HepG2 (cell line): ENCODE measurements at regions not wholly inside any gene's neighbourhood (a gene's known extent, or its start where the extent isn't known, plus 50 kb on each side); places are given as distances from the start of the nearest gene placed in this dataset.

Source experiments
- GLMP ChIP-seq: sonication (generic); formaldehyde crosslinking; IDR thresholded peaks from 2 replicates; pipeline ENCODE4 v1.9.0; 2021; ENCODE audit warnings: missing genetic modification reagents, mild to moderate bottlenecking, borderline replicate concordance
- HNRNPK ChIP-seq: fragments of 200-400 bp; formaldehyde crosslinking; IDR thresholded peaks from 2 replicates; pipeline ENCODE4 v1.6.1; 2018; ENCODE audit warnings: low read length, low read depth, moderate library complexity, mild to moderate bottlenecking; ENCODE audit not compliant: poor library complexity, severe bottlenecking
- KAT8 ChIP-seq: IDR thresholded peaks from 2 replicates; pipeline ENCODE4 v1.6.1; 2016; ENCODE audit warnings: missing genetic modification reagents, missing compliant biosample characterization
- MEIS2 ChIP-seq: sonication (generic); formaldehyde crosslinking; IDR thresholded peaks from 2 replicates; pipeline ENCODE4 v1.9.0; 2021; ENCODE audit warnings: mild to moderate bottlenecking, missing genetic modification reagents
- RARG ChIP-seq: sonication (generic); formaldehyde crosslinking; IDR thresholded peaks from 2 replicates; pipeline ENCODE4 v1.4.0; 2020; ENCODE audit warnings: low read depth, mild to moderate bottlenecking, missing genetic modification reagents
- SIX1 ChIP-seq: sonication (generic); formaldehyde crosslinking; IDR thresholded peaks from 2 replicates; pipeline ENCODE4 v1.4.0; 2020; ENCODE audit warnings: missing genetic modification reagents, borderline replicate concordance
- SKI ChIP-seq: fragments of 450-650 bp; IDR thresholded peaks from one replicate; pipeline ENCODE4 v1.6.1; 2018; ENCODE audit warnings: mild to moderate bottlenecking; ENCODE audit not compliant: partially characterized antibody
- SMAD3 ChIP-seq: sonication (generic); formaldehyde crosslinking; IDR thresholded peaks from 2 replicates; pipeline ENCODE4 v1.4.0; 2020; ENCODE audit warnings: missing genetic modification reagents
- SYNCRIP ChIP-seq: fragments of 200-400 bp; formaldehyde crosslinking; IDR thresholded peaks from 2 replicates; pipeline ENCODE4 v1.6.1; 2018; ENCODE audit warnings: mild to moderate bottlenecking, low read depth, low read length; ENCODE audit not compliant: insufficient read depth
- TBL1XR1 ChIP-seq: fragments of 150-350 bp; IDR thresholded peaks from 2 replicates; pipeline ENCODE4 v1.6.1; 2014; ENCODE audit warnings: borderline replicate concordance, low read length; ENCODE audit not compliant: partially characterized antibody
- ZNF124 ChIP-seq: sonication (generic); formaldehyde crosslinking; IDR thresholded peaks from 2 replicates; pipeline ENCODE4 v1.4.0; 2020; ENCODE audit warnings: missing genetic modification reagents
- ZNF329 ChIP-seq: sonication (generic); formaldehyde crosslinking; IDR thresholded peaks from 2 replicates; pipeline ENCODE4 v1.9.0; 2021; ENCODE audit warnings: low read depth, mild to moderate bottlenecking, missing genetic modification reagents
- ZNF430 ChIP-seq: sonication (generic); formaldehyde crosslinking; IDR thresholded peaks from 2 replicates; pipeline ENCODE4 v1.9.0; 2021; ENCODE audit warnings: mild to moderate bottlenecking, missing genetic modification reagents
- ZNF501 ChIP-seq: sonication (generic); formaldehyde crosslinking; IDR thresholded peaks from 2 replicates; pipeline ENCODE4 v1.5.1; 2020; ENCODE audit warnings: mild to moderate bottlenecking, moderate library complexity, missing genetic modification reagents
- ZNF570 ChIP-seq: sonication (generic); formaldehyde crosslinking; IDR thresholded peaks from 2 replicates; pipeline ENCODE4 v1.4.0; 2020; ENCODE audit warnings: mild to moderate bottlenecking, missing genetic modification reagents, borderline replicate concordance
- ZNF580 ChIP-seq: IDR thresholded peaks from 2 replicates; pipeline ENCODE4 v1.6.1; 2016; ENCODE audit warnings: low read depth, borderline replicate concordance
- ZNF615 ChIP-seq: sonication (generic); formaldehyde crosslinking; IDR thresholded peaks from 2 replicates; pipeline ENCODE4 v1.5.0; 2020; ENCODE audit warnings: mild to moderate bottlenecking, missing genetic modification reagents, borderline replicate concordance
- ZNF768 ChIP-seq: sonication (generic); formaldehyde crosslinking; IDR thresholded peaks from 2 replicates; pipeline ENCODE4 v1.4.0; 2020; ENCODE audit warnings: missing genetic modification reagents
- ZSCAN9 ChIP-seq: IDR thresholded peaks from 2 replicates; pipeline ENCODE4 v1.6.1; 2016; ENCODE audit warnings: borderline replicate concordance
- TF ChIP-seq, protein P1 (sequence below): sonication (generic); formaldehyde crosslinking; IDR thresholded peaks from 2 replicates; pipeline ENCODE4 v1.8.1; 2023; ENCODE audit warnings: mild to moderate bottlenecking, missing genetic modification reagents
- TF ChIP-seq, protein P2 (sequence below): sonication (generic); formaldehyde crosslinking; IDR thresholded peaks from 2 replicates; pipeline ENCODE4 v1.4.0; 2020; ENCODE audit warnings: missing genetic modification reagents, borderline replicate concordance
- TF ChIP-seq, protein P3 (sequence below): sonication (generic); formaldehyde crosslinking; conservative IDR thresholded peaks from 2 replicates; pipeline ENCODE4 v1.4.0; 2020; ENCODE audit warnings: missing genetic modification reagents

DNA sequence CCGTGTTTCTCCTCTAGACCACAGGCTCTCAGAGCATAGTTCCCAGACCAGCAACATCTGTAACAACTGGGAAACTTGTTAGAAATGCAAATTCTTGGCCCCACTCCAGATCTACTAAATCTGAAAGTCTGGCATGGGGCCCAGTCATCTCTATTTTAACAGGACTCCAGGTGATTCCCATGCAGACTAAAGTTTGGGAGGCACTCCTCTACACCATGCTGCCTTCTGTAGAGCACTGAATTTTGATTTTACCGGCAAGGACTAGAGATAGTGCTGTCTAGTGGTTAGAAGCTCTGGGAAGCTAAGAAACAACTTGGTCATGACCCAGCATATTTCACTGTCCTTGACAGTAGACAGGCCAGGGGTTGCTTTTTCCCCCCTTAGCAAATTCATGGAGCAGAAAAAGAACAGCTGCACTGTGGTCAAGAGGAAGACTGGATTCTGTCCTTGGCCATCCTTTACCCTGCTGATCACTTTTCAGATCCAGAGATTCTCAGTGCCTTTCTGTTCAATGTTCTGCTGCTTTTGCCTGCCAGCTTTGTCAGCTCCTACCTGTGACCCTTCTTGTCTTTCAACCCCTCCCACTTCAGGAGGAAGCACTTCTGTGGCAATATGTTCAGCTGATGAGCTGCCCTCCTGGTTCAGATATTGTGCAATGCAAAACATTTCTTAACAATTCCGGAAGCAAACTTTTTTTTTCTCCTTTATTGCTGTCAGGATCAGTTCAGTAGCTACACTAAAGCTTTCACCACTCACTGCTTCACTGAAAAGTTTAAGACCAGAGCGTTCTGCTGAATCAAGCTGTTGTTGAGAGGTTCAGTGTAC, 133.8 kb upstream of the NUDT4 start (continued):
- TF ChIP-seq, protein P1, sequence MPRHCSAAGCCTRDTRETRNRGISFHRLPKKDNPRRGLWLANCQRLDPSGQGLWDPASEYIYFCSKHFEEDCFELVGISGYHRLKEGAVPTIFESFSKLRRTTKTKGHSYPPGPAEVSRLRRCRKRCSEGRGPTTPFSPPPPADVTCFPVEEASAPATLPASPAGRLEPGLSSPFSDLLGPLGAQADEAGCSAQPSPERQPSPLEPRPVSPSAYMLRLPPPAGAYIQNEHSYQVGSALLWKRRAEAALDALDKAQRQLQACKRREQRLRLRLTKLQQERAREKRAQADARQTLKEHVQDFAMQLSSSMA (CRISPR knock-in tag): no peak
- TF ChIP-seq ZNF580: no peak
- TF ChIP-seq SYNCRIP: no peak
- peak; percentile 66 for TF ChIP-seq TBL1XR1
- TF ChIP-seq ZNF768 (CRISPR knock-in tag): peak; percentile 38; the same call in 1 of the 2 replicates
- peak; percentile 51; the same call in 1 of the 2 replicates for TF ChIP-seq SIX1 (CRISPR knock-in tag)
- TF ChIP-seq ZNF570 (CRISPR knock-in tag): no peak
- TF ChIP-seq ZNF329 (CRISPR knock-in tag): no peak
- peak; percentile 76 for TF ChIP-seq MEIS2 (CRISPR knock-in tag)
- no peak; the same call in 1 of the 2 replicates for TF ChIP-seq ZNF430 (CRISPR knock-in tag)
- TF ChIP-seq SKI: no peak
- no peak for TF ChIP-seq RARG (CRISPR knock-in tag)
- TF ChIP-seq ZNF124 (CRISPR knock-in tag): no peak
- TF ChIP-seq HNRNPK: no peak
- TF ChIP-seq, protein P2, sequence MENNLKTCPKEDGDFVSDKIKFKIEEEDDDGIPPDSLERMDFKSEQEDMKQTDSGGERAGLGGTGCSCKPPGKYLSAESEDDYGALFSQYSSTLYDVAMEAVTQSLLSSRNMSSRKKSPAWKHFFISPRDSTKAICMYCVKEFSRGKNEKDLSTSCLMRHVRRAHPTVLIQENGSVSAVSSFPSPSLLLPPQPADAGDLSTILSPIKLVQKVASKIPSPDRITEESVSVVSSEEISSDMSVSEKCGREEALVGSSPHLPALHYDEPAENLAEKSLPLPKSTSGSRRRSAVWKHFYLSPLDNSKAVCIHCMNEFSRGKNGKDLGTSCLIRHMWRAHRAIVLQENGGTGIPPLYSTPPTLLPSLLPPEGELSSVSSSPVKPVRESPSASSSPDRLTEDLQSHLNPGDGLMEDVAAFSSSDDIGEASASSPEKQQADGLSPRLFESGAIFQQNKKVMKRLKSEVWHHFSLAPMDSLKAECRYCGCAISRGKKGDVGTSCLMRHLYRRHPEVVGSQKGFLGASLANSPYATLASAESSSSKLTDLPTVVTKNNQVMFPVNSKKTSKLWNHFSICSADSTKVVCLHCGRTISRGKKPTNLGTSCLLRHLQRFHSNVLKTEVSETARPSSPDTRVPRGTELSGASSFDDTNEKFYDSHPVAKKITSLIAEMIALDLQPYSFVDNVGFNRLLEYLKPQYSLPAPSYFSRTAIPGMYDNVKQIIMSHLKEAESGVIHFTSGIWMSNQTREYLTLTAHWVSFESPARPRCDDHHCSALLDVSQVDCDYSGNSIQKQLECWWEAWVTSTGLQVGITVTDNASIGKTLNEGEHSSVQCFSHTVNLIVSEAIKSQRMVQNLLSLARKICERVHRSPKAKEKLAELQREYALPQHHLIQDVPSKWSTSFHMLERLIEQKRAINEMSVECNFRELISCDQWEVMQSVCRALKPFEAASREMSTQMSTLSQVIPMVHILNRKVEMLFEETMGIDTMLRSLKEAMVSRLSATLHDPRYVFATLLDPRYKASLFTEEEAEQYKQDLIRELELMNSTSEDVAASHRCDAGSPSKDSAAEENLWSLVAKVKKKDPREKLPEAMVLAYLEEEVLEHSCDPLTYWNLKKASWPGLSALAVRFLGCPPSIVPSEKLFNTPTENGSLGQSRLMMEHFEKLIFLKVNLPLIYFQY: no peak
- TF ChIP-seq SMAD3 (CRISPR knock-in tag): peak; percentile 96
- no peak for TF ChIP-seq GLMP (CRISPR knock-in tag)
- TF ChIP-seq, protein P3, sequence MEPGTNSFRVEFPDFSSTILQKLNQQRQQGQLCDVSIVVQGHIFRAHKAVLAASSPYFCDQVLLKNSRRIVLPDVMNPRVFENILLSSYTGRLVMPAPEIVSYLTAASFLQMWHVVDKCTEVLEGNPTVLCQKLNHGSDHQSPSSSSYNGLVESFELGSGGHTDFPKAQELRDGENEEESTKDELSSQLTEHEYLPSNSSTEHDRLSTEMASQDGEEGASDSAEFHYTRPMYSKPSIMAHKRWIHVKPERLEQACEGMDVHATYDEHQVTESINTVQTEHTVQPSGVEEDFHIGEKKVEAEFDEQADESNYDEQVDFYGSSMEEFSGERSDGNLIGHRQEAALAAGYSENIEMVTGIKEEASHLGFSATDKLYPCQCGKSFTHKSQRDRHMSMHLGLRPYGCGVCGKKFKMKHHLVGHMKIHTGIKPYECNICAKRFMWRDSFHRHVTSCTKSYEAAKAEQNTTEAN: peak; percentile 39; the same call in 1 of the 2 replicates
- peak; percentile 83 for TF ChIP-seq ZNF501 (CRISPR knock-in tag)
- no peak for TF ChIP-seq ZSCAN9 (CRISPR knock-in tag)
- peak; percentile 82 for TF ChIP-seq KAT8 (CRISPR knock-in tag)
- no peak for TF ChIP-seq ZNF615 (CRISPR knock-in tag)
